ENCODE measurements at regions not wholly inside any gene's neighbourhood (a gene's known extent, or its start where the extent isn't known, plus 50 kb on each side); places are given as distances from the start of the nearest gene placed in this dataset.

- TF ChIP-seq, protein P1, sequence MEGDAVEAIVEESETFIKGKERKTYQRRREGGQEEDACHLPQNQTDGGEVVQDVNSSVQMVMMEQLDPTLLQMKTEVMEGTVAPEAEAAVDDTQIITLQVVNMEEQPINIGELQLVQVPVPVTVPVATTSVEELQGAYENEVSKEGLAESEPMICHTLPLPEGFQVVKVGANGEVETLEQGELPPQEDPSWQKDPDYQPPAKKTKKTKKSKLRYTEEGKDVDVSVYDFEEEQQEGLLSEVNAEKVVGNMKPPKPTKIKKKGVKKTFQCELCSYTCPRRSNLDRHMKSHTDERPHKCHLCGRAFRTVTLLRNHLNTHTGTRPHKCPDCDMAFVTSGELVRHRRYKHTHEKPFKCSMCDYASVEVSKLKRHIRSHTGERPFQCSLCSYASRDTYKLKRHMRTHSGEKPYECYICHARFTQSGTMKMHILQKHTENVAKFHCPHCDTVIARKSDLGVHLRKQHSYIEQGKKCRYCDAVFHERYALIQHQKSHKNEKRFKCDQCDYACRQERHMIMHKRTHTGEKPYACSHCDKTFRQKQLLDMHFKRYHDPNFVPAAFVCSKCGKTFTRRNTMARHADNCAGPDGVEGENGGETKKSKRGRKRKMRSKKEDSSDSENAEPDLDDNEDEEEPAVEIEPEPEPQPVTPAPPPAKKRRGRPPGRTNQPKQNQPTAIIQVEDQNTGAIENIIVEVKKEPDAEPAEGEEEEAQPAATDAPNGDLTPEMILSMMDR (IDR thresholded peaks at IDR 0.05; ENCODE audit: control insufficient read depth, insufficient read depth, low read depth, low read length, missing control alignments): no peak
- H3K4me3 ChIP-seq (ENCODE audit: control insufficient read depth, low read depth, low read length): no peak overlapping the region
- no peak for DNase-seq (ENCODE audit: low read depth)
Measured at GRCh38 chr2:15761056-15761455, 169.4 kb downstream of the DDX1 start.

GRCh38 chr2:15761910-15762309, 170.2 kb downstream of the DDX1 start:
- DNase-seq (ENCODE audit: low read depth): no peak
- TF ChIP-seq, protein P1 (IDR thresholded peaks at IDR 0.05; ENCODE audit: control insufficient read depth, insufficient read depth, low read depth, low read length, missing control alignments): no peak
- no peak overlapping the region for H3K4me3 ChIP-seq (ENCODE audit: control insufficient read depth, low read depth, low read length)

DNA sequence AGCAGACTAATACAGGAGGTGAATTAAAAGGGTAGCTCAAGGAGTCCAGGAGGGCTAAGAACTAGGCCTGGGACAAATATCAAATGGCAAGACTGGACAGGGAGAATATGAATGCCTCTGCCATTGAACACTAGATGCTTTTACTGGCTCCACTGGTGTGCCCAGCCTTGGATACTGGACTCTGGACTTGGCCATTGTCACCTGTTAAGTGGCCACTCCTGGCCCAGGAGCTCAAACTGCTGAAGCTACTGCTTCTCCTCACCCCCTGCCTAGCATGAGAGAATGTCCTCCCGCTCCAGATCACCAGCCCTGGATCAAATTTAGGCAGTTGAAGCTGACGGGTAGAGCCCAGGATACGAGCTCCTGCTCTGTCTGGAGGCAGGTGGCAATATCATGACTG, 170.8 kb downstream of the DDX1 start:
- no peak overlapping the region for H3K4me3 ChIP-seq (ENCODE audit: control insufficient read depth, low read depth, low read length)
- DNase-seq (ENCODE audit: low read depth): no peak
- TF ChIP-seq, protein P1 (IDR thresholded peaks at IDR 0.05; ENCODE audit: control insufficient read depth, insufficient read depth, low read depth, low read length, missing control alignments): no peak

- TF ChIP-seq, protein P1 (IDR thresholded peaks at IDR 0.05; ENCODE audit: control insufficient read depth, insufficient read depth, low read depth, low read length, missing control alignments): no peak
Measured at GRCh38 chr2:15763106-15763821, 171.6 kb downstream of the DDX1 start.

GRCh38 chr2:15763822-15764682, 172.4 kb downstream of the DDX1 start:
- TF ChIP-seq, protein P1 (IDR thresholded peaks at IDR 0.05; ENCODE audit: control insufficient read depth, insufficient read depth, low read depth, low read length, missing control alignments): no peak
- DNase-seq (ENCODE audit: low read depth): no peak
- no peak overlapping the region for H3K4me3 ChIP-seq (ENCODE audit: control insufficient read depth, low read depth, low read length)

More at GRCh38 chr2:15763106-15763821, 171.6 kb downstream of the DDX1 start:
- DNase-seq (ENCODE audit: low read depth): no peak
- H3K4me3 ChIP-seq (ENCODE audit: control insufficient read depth, low read depth, low read length): no peak overlapping the region

DNA sequence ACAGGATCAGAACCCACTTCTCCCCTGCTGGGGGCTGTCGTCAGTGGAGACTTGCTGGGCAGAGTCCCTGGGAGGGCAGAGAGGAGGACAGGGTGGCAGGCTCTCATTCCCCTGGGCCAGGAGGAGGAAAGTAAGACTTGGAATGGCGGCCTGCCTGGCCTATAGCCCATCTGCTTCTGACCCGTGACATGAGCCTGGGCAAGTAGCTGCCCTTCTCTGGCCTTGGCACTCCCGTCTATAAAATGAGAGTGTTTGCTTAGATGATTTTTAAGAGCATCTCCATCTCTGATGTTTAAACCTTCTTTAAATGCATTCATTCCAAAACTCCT, 173.0 kb downstream of the DDX1 start:
- H3K4me3 ChIP-seq (ENCODE audit: control insufficient read depth, low read depth, low read length): no peak overlapping the region
- no peak for DNase-seq (ENCODE audit: low read depth)
- TF ChIP-seq, protein P1 (IDR thresholded peaks at IDR 0.05; ENCODE audit: control insufficient read depth, insufficient read depth, low read depth, low read length, missing control alignments): no peak

Measured in AG09309 (cell line).